Loucy (cell line): ENCODE measurements at regions not wholly inside any gene's neighbourhood (a gene's known extent, or its start where the extent isn't known, plus 50 kb on each side); places are given as distances from the start of the nearest gene placed in this dataset.

Experiments used
- H2AFZ ChIP-seq: fragments of 200-600 bp; sonication (generic); 2 replicates; pipeline ENCODE4 v1.6.0; 2016; ENCODE audit warnings: antibody characterized with exemption, mild to moderate bottlenecking, low read length, moderate library complexity
- H3F3A ChIP-seq: fragments of 200-600 bp; 2 replicates; pipeline ENCODE4 v1.6.0; 2016; ENCODE audit warnings: antibody characterized with exemption, low read depth, mild to moderate bottlenecking
- H3K27me3 ChIP-seq: fragments of 200-600 bp; sonication (generic); 2 replicates; pipeline ENCODE4 v1.6.1; 2014; ENCODE audit warnings: low read length, mild to moderate bottlenecking; ENCODE audit not compliant: insufficient read depth, poor library complexity, severe bottlenecking
- H3K36me3 ChIP-seq: fragments of 200-600 bp; sonication (generic); 2 replicates; pipeline ENCODE4 v1.6.1; 2016; ENCODE audit warnings: low read length; ENCODE audit not compliant: insufficient read depth
- H3K4me1 ChIP-seq: fragments of 200-600 bp; sonication (generic); 2 replicates; pipeline ENCODE4 v1.5.1; 2014; ENCODE audit warnings: low read length, mild to moderate bottlenecking; ENCODE audit not compliant: insufficient read depth, poor library complexity, severe bottlenecking
- H3K4me2 ChIP-seq: fragments of 200-600 bp; sonication (generic); 2 replicates; pipeline ENCODE4 v1.6.0; 2014; ENCODE audit warnings: antibody characterized with exemption, low read length, low read depth, mild to moderate bottlenecking; ENCODE audit not compliant: poor library complexity, severe bottlenecking
- H3K4me3 ChIP-seq: fragments of 200-600 bp; sonication (generic); 2 replicates; pipeline ENCODE4 v1.5.1; 2014; ENCODE audit warnings: low read length, mild to moderate bottlenecking, mixed read lengths; ENCODE audit not compliant: poor library complexity, severe bottlenecking
- H3K79me2 ChIP-seq: fragments of 200-600 bp; sonication (generic); 2 replicates; pipeline ENCODE4 v1.6.1; 2014; ENCODE audit warnings: low read length; ENCODE audit not compliant: insufficient read depth
- H3K9ac ChIP-seq: fragments of 200-600 bp; sonication (generic); 2 replicates; pipeline ENCODE4 v1.6.0; 2014; ENCODE audit warnings: mild to moderate bottlenecking, low read depth, low read length, moderate library complexity; ENCODE audit not compliant: poor library complexity, severe bottlenecking
- H3K9me2 ChIP-seq: fragments of 200-600 bp; sonication (generic); replicated peaks from 2 replicates; pipeline ENCODE4 v1.6.1; 2016; ENCODE audit warnings: low read depth, low read length, mixed read lengths
- H3K9me3 ChIP-seq: fragments of 200-600 bp; sonication (generic); 2 replicates; pipeline ENCODE4 v1.6.1; 2014; ENCODE audit warnings: mild to moderate bottlenecking, antibody characterized with exemption, low read length, low read depth; ENCODE audit not compliant: insufficient read depth
- H4K20me1 ChIP-seq: fragments of 200-600 bp; sonication (generic); 2 replicates; pipeline ENCODE4 v1.6.0; 2014; ENCODE audit warnings: antibody characterized with exemption, low read length, mild to moderate bottlenecking; ENCODE audit not compliant: insufficient read depth, poor library complexity, severe bottlenecking
- CTCF ChIP-seq: fragments of 200-600 bp; sonication (generic); conservative IDR thresholded peaks from 2 replicates; pipeline ENCODE4 v1.5.1; 2014; ENCODE audit warnings: mild to moderate bottlenecking, antibody characterized with exemption, low read length
- EZH2phosphoT487 ChIP-seq: fragments of 200-600 bp; IDR thresholded peaks from 2 replicates; pipeline ENCODE4 v1.6.1; 2018; ENCODE audit warnings: antibody characterized with exemption, mild to moderate bottlenecking, moderate library complexity, borderline replicate concordance

- Histone ChIP-seq H3K36me3 (no peaks in the 10 kb centered on the region), H3K9me2 (no peaks in the 10 kb centered on the region), H3K9ac (no peak overlapping the region), H3K9me3 (no peaks in the 10 kb centered on the region), H3K4me3 (no peak overlapping the region), H3K27me3 (no peaks in the 10 kb centered on the region), H3F3A (no peaks in the 10 kb centered on the region), H3K4me2 (no peak overlapping the region), H2AFZ (no peak overlapping the region), H3K4me1 (no peaks in the 10 kb centered on the region), H3K79me2 (no peaks in the 10 kb centered on the region), H4K20me1 (no peaks in the 10 kb centered on the region)
- no peak for TF ChIP-seq CTCF
- no peak for TF ChIP-seq EZH2phosphoT487
Observed at GRCh38 chr5:117561531-117561930, 986.9 kb upstream of the SEMA6A start.

- Histone ChIP-seq H3K4me1 (no peaks in the 10 kb centered on the region), H3K9me2 (no peaks in the 10 kb centered on the region), H3K9ac (no peak overlapping the region), H3K36me3 (no peaks in the 10 kb centered on the region), H3K4me2 (no peak overlapping the region), H3K27me3 (no peaks in the 10 kb centered on the region), H3K79me2 (no peaks in the 10 kb centered on the region), H3K9me3 (no peaks in the 10 kb centered on the region), H3K4me3 (no peak overlapping the region), H2AFZ (no peak overlapping the region), H3F3A (no peaks in the 10 kb centered on the region), H4K20me1 (no peaks in the 10 kb centered on the region)
- TF ChIP-seq CTCF = no peak
- no peak for TF ChIP-seq EZH2phosphoT487
Observed at GRCh38 chr5:117559005-117559844, 984.6 kb upstream of the SEMA6A start.

GRCh38 chr5:117551236-117551635, 976.6 kb upstream of the SEMA6A start:
- Histone ChIP-seq H2AFZ (no peak overlapping the region), H3K4me1 (no peaks in the 10 kb centered on the region), H3K4me3 (no peak overlapping the region), H3K79me2 (no peaks in the 10 kb centered on the region), H3K9ac (no peak overlapping the region), H3K9me2 (no peaks in the 10 kb centered on the region), H4K20me1 (no peaks in the 10 kb centered on the region), H3K36me3 (no peaks in the 10 kb centered on the region), H3K4me2 (no peak overlapping the region), H3K9me3 (no peaks in the 10 kb centered on the region), H3K27me3 (no peaks in the 10 kb centered on the region), H3F3A (no peaks in the 10 kb centered on the region)
- no peak for TF ChIP-seq CTCF
- TF ChIP-seq EZH2phosphoT487 = no peak
